Vagina (tissue), 2 donors: ENCODE measurements at regions not wholly inside any gene's neighbourhood (a gene's known extent, or its start where the extent isn't known, plus 50 kb on each side); places are given as distances from the start of the nearest gene placed in this dataset.

Source experiments
- CTCF ChIP-seq, 3 experiments: fragments of 450-650 bp in 2 of 3; fragments of 200-600 bp in 1 of 3; sonication (generic) in 1 of 3; IDR thresholded peaks; one replicate each; pipeline ENCODE4 v1.5.1; 2017 to 2019; ENCODE audit warnings: antibody characterized with exemption in 3 of 3, mild to moderate bottlenecking in 2 of 3, moderate library complexity in 2 of 3
- POLR2A ChIP-seq, 2 donors: fragments of 450-650 bp; IDR thresholded peaks; one replicate each; pipeline ENCODE4 v1.6.1; 2017; ENCODE audit warnings: antibody characterized with exemption in 2 of 2, mild to moderate bottlenecking in 2 of 2, moderate library complexity in 2 of 2
- POLR2AphosphoS5 ChIP-seq, 2 donors: sonication (generic); formaldehyde crosslinking; IDR thresholded peaks; one replicate each; pipeline ENCODE4 v1.9.0; 2017; ENCODE audit warnings: antibody characterized with exemption in 2 of 2, mild to moderate bottlenecking in 2 of 2, low read depth in 1 of 2; ENCODE audit not compliant: insufficient read depth in 1 of 2

GRCh38 chr1:218536296-218536986 is 191.3 kb downstream of the TGFB2 start:
- TF ChIP-seq CTCF (IDR thresholded peaks at IDR 0.05) (no peak), POLR2A (IDR thresholded peaks at IDR 0.05) (no peak), POLR2AphosphoS5 (IDR thresholded peaks at IDR 0.05; ENCODE audit: insufficient read depth in 1 of 2, low read depth in 1 of 2) (no peak)
